Activated T-cell treated with anti-CD3 and anti-CD28 coated beads for 4 hours (primary cell): ENCODE measurements at regions not wholly inside any gene's neighbourhood (a gene's known extent, or its start where the extent isn't known, plus 50 kb on each side); places are given as distances from the start of the nearest gene placed in this dataset.
"Not testable (repeated sequence)": the region's sequence is repeated elsewhere in the genome, so short reads cannot be mapped to it uniquely, and the experiment has no call there.

Experiments used
- DNase-seq: peaks from one replicate; pipeline ENCODE4 v3.0.0-alpha.2; 2020

DNA sequence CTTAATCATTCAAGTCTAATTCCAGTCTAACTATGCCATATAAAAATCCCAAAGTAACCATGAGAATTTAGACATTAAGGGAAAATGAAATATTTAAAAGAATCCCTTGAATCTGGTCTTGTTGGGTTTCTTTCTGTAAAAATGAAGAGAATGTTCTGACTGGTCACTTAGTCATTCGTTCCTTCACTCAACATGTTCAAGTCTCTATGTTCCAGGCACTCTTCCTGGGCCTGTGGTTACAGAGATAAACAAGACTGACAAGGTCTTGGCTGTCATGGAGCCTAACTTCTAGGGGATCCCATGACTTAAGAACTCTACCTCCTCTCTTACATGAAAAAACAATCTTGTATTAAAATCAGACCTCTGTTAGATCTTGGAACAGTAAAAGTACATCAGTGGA lies 638.6 kb upstream of the TBL1XR1 start:
- DNase-seq: no peak

GRCh38 chr3:177836671-177837070 lies 639.4 kb upstream of the TBL1XR1 start:
- DNase-seq: no peak

DNA sequence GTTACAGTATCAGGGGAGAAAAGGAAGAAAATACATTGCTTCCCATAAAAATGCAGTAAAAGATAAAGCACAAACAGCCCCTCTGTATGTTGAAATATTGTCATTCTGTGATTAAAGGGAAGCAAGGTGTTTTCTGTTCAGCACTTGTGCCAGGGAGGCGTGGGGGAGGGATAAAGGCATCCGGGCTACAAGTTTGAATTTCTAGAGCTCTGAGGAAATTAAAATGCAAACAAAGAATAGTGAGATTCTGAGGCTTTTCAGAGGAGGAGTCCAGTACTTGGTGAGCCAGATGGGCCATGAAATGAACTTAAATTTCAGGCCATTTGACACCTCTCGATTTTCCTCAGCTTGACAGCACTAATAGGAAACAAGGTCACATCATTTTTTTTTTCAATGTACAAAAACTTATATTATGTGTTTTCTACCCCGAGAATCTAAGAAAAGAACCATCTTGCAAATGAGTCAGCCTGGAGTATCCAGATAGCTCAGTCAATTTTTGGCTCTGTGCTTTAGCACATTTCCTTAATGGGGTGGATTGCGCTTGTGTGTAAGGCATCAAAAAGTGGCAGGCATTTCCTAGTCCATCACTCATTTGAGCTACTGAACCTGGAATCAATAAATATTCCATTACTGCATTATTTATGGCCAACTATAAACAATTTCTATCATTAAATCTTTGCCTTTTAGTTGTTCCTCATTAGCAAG lies 640.8 kb upstream of the TBL1XR1 start:
- no peak for DNase-seq

- no peak for DNase-seq
Measured at GRCh38 chr3:177838766-177839350, 641.6 kb upstream of the TBL1XR1 start.

- DNase-seq: no peak
Measured at GRCh38 chr3:177842302-177842701, 645.0 kb upstream of the TBL1XR1 start.

GRCh38 chr3:177842743-177843734 lies 645.8 kb upstream of the TBL1XR1 start:
- DNase-seq: no peak

DNA sequence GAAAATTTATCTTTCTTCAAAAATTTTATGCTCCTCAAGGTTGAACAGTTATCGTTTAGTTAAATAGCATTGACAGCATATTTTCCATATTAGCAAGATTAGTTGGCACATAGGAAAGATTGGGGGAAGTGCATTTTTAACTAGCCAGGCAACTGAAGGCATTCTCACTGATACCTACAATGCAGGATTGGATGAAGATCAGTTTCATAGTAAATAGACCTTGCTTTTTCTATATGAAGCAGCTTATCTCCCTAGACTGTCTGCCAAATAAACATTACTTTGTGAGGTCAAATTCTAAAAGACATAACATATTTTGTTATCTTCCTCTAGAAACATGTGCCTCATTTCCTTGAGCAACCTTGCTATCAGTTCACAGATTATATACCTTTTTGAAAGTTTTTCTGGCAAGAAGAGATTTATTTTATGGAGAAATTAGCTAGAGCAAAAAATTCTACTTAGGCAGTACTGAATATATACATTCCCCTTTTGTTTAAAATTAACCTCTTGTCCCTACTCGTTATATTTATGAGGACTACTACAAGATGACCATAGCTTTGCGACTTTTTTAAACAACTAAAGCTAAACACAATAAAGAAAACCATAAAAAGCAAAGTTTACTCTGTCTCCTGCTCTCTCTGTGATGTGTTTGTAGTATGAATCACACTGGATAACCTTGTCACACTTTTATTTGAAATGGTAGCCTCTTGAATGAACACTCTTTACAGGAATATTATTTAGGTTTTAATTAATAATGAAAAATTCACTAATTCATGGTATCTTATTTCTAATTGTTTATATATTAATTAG lies 654.9 kb upstream of the TBL1XR1 start:
- DNase-seq: no peak

- no peak for DNase-seq
Measured at GRCh38 chr3:177855021-177855420, 657.7 kb upstream of the TBL1XR1 start.

DNA sequence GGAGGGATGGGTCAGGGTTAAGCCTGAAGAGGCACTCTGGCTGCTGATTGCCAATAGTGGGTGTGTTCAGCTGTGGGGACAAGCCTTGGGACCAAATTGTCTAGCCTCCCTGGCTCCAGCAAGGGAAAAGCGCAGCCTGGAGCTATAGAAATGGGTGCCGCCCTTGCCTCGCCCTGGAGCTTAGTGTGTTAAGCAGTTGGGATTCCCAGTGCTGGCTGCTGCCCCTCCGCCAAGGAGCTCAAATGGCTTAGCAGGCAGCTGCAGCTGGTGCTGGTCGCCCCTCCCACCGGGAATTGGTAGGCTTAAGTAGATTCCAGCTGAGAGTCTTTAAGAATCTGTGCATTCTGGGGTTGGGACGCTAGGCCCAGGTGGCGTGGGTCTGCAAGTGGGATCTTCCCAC lies 662.9 kb upstream of the TBL1XR1 start:
- DNase-seq: no peak

GRCh38 chr3:177862962-177863491 lies 665.7 kb upstream of the TBL1XR1 start:
- DNase-seq: no peak

- DNase-seq: not testable (repeated sequence)
Measured at GRCh38 chr3:177871267-177871666, 665.0 kb upstream of the KCNMB2 start.

- DNase-seq: no peak
Measured at GRCh38 chr3:177878192-177878591, 658.0 kb upstream of the KCNMB2 start.

GRCh38 chr3:177878957-177879356 lies 657.3 kb upstream of the KCNMB2 start:
- no peak for DNase-seq

- no peak for DNase-seq
Measured at GRCh38 chr3:177881351-177881750, 654.9 kb upstream of the KCNMB2 start.

DNA sequence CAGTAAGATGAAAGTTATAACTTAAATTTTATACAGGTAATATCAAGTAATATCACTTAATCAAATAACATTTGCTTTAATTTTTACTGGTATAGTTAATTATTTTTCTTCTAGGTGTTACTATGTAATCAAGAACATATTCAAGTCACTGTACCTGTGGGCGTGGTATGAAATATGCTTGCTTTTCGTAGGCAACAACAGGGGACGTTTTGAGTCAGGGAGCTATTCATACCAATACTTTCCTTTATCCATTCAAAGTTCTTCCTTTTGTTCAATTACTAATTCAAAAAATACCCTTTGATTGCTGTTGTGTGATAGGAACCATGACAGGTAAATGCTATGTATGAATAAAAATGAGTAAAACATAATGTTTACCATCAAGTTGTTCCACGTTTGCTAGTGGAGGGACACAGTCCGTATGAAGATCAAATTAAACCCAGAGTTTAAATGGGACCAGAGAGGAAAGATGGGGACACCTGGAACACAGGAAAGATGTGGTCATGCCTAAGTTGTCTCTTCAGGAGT lies 654.0 kb upstream of the KCNMB2 start:
- DNase-seq: no peak

DNA sequence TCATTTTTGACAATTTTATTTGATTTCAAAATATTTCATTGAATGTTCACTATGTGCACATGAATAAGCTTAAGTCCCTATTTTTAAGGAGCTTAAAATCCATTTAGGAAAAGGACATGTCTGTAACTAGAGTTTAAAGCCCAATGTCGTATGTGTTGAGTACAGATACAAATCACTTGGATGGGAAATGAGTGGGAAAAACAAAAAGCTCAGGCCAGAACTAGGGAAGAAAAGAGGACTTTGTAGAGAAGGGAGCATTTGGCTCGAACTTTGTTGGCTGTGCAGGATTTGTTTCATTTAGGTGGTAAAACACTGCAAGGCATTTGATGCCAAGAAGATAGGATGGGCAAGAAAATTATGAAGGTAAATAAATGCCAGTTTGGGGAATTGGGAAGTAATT lies 653.1 kb upstream of the KCNMB2 start:
- no peak for DNase-seq

DNA sequence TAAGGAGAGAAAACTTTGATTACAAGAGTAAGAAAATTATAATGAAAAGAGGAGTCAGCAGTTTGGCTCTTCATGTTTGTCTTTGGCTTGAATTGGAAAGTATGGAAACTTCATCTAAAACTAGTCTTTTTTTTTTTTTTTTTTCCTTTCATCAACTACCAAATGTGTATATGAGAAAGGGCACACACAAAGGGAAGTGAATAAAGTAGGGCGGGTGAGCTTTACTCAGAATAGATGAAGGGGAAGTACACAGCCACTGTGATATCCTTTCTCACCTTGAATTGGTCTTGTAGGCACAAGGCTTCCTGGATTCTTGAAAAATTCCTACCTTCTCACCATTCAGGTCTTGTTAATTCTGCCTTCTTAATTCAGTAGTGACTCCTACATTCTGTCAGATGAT lies 652.3 kb upstream of the KCNMB2 start:
- no peak for DNase-seq

DNA sequence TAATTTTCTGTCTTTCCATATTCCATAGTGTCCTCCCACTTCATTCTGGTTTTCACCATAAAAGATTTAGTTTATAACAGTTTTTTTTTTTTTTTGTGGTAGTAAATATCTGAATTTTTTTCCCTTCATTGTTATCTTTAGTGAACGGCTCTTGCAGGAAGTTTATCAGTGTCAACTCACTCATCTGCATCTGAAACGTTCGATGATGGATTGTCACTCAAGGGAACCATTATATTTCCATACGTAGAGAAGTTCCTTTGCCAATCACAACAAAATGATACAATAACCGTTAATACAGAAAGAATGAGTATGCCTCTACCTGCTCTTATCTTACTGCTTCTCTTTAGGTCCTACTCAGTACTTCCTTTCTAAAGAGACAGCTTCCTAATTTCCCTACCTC lies 651.2 kb upstream of the KCNMB2 start:
- no peak for DNase-seq

GRCh38 chr3:177886501-177886900 lies 649.7 kb upstream of the KCNMB2 start:
- DNase-seq: no peak

DNA sequence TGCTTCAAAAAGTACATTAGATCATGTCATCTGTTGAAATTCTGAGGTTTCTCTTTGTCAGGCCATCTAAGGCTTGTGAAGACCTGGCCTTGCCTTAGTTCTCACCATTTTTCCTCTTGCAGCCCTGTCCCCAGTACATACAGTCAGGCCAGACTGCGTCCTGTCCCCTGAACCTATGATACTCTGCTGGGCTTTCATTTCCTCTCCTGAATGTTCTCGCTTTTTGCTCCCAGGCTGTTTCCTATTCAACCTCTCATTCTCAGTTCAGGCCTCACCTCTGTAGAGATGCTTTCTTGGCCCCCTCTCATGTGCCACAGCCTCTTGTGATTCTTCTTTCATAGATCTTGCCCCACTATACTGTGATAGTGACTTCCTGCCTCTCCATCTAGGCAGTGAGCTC lies 648.8 kb upstream of the KCNMB2 start:
- DNase-seq: no peak

GRCh38 chr3:177889161-177889560 lies 647.1 kb upstream of the KCNMB2 start:
- DNase-seq: no peak

GRCh38 chr3:177889652-177890358 lies 646.4 kb upstream of the KCNMB2 start:
- DNase-seq: no peak
